ENCODE measurements at regions not wholly inside any gene's neighbourhood (a gene's known extent, or its start where the extent isn't known, plus 50 kb on each side); places are given as distances from the start of the nearest gene placed in this dataset.

- no peak overlapping the region for H3K4me3 ChIP-seq (ENCODE audit: low read depth, low read length, poor library complexity, severe bottlenecking)
- ChIA-PET POLR2A (interaction anchor here (0.5 kb wide), 1 partner anchor 1061 kb away, joined by 5 read pairs; no protein-coding TSS in a partner anchor), CTCF (ENCODE audit: unreplicated experiment) (no interaction called here)
- no peak overlapping the region for H3K27ac ChIP-seq (ENCODE audit: low read depth, low read length, poor library complexity, severe bottlenecking)
- H2AFZ ChIP-seq (ENCODE audit: low read length) = no peak overlapping the region
- no peak overlapping the region for H3K4me2 ChIP-seq (ENCODE audit: low read length)
- no peaks in the 10 kb centered on the region for H4K20me1 ChIP-seq (ENCODE audit: insufficient read depth, low read length)
- no peaks in the 10 kb centered on the region for H3K4me1 ChIP-seq (ENCODE audit: insufficient read depth, low read length, poor library complexity, severe bottlenecking)
- H3K9me2 ChIP-seq (ENCODE audit: insufficient read depth, low read length) = no peaks in the 10 kb centered on the region
- DNase-seq (ENCODE audit: low spot score) = no peak
- no peaks in the 10 kb centered on the region for H3K79me2 ChIP-seq (ENCODE audit: insufficient read depth, low read depth, low read length)
- TF ChIP-seq EZH2phosphoT487 (IDR thresholded peaks at IDR 0.05; ENCODE audit: borderline replicate concordance, low read depth, low read length) (no peak), CTCF (conservative IDR thresholded peaks at IDR 0.05; ENCODE audit: low read length) (no peak)
- no TSS peak for BruUV-seq (replicated peaks)
- no peaks in the 10 kb centered on the region for H3K9me3 ChIP-seq (ENCODE audit: low read length)
- intact Hi-C loops (cut with micrococcal nuclease; ENCODE audit: unreplicated experiment) = no loop called here
- H3K36me3 ChIP-seq (ENCODE audit: insufficient read depth, low read length) = no peaks in the 10 kb centered on the region
Measured at GRCh38 chr13:106230450-106230849, 305.0 kb downstream of the EFNB2 start.

- no peaks in the 10 kb centered on the region for H3K79me2 ChIP-seq (ENCODE audit: insufficient read depth, low read depth, low read length)
Measured at GRCh38 chr13:106225126-106225525, 310.3 kb downstream of the EFNB2 start.

More at GRCh38 chr13:106225126-106225525, 310.3 kb downstream of the EFNB2 start:
- no TSS peak for BruUV-seq (replicated peaks)
- Histone ChIP-seq H3K9me3 (ENCODE audit: low read length) (no peaks in the 10 kb centered on the region), H3K4me2 (ENCODE audit: low read length) (no peak overlapping the region), H2AFZ (ENCODE audit: low read length) (no peak overlapping the region), H3K36me3 (ENCODE audit: insufficient read depth, low read length) (no peaks in the 10 kb centered on the region), H3K9me2 (ENCODE audit: insufficient read depth, low read length) (no peaks in the 10 kb centered on the region), H3K27ac (ENCODE audit: low read depth, low read length, poor library complexity, severe bottlenecking) (no peak overlapping the region), H4K20me1 (ENCODE audit: insufficient read depth, low read length) (no peaks in the 10 kb centered on the region), H3K4me3 (ENCODE audit: low read depth, low read length, poor library complexity, severe bottlenecking) (no peak overlapping the region), H3K4me1 (ENCODE audit: insufficient read depth, low read length, poor library complexity, severe bottlenecking) (no peaks in the 10 kb centered on the region)
- intact Hi-C loops (cut with micrococcal nuclease; ENCODE audit: unreplicated experiment) = no loop called here
- no peak for TF ChIP-seq EZH2phosphoT487 (IDR thresholded peaks at IDR 0.05; ENCODE audit: borderline replicate concordance, low read depth, low read length)
- no peak for TF ChIP-seq CTCF (conservative IDR thresholded peaks at IDR 0.05; ENCODE audit: low read length)
- ChIA-PET POLR2A (no interaction called here), CTCF (ENCODE audit: unreplicated experiment) (no interaction called here)
- no peak for DNase-seq (ENCODE audit: low spot score)

All from OCI-LY7 (cell line).